ENCODE measurements at regions not wholly inside any gene's neighbourhood (a gene's known extent, or its start where the extent isn't known, plus 50 kb on each side); places are given as distances from the start of the nearest gene placed in this dataset.
A peak's percentile ranks its signal among the peaks of the same experiment; 100 is the strongest.
"Not testable (repeated sequence)": the region's sequence is repeated elsewhere in the genome, so short reads cannot be mapped to it uniquely, and the experiment has no call there.

DNA sequence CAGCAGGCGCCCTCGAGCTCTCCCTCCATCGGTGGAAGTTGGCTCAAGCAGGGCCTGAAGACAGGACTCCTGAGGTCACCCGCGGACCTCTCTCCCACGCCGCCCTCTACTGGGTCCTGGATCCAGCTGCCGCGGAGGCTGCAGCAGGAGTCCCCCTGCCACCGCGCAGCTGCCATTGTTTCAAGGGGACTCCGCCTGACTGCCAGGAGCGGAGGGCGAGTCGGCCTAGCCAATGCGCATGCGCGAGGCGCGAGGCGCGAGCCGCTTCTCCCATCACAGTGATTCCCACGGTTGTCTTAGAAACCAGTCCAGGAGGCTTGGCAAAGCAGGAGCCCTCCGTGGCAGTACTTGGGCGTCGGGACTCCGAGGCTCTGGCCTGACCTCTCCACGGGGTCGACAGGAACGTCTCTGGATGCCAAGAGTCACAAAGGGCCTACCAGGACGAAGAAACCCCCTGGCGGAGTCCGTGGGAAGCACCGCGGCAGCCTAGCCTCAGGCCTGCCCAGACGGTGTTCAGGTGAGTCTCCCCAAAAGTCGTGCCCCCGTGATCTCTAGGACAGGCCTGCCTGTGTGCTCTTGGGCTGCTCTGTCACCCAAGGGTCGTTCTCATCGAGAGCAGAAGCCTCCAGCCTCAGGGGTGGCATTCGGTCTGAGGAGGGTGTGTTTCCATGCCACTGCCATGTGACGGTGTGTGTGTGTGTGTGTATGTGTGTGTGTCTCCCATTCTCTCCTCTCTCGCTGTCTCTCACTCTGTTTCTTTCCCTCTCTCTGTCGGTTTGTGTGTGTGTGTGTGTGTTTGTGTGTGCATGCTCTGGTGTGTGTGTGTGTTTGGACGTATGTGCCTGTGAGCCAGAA, 290.6 kb upstream of the ZNF337 start:
- DNase-seq (ENCODE audit: low read depth): no peak
- TF ChIP-seq, protein P1, sequence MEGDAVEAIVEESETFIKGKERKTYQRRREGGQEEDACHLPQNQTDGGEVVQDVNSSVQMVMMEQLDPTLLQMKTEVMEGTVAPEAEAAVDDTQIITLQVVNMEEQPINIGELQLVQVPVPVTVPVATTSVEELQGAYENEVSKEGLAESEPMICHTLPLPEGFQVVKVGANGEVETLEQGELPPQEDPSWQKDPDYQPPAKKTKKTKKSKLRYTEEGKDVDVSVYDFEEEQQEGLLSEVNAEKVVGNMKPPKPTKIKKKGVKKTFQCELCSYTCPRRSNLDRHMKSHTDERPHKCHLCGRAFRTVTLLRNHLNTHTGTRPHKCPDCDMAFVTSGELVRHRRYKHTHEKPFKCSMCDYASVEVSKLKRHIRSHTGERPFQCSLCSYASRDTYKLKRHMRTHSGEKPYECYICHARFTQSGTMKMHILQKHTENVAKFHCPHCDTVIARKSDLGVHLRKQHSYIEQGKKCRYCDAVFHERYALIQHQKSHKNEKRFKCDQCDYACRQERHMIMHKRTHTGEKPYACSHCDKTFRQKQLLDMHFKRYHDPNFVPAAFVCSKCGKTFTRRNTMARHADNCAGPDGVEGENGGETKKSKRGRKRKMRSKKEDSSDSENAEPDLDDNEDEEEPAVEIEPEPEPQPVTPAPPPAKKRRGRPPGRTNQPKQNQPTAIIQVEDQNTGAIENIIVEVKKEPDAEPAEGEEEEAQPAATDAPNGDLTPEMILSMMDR (conservative IDR thresholded peaks at IDR 0.05; ENCODE audit: low read depth, low read length): peak; percentile 39
- peak overlapping the region; percentile 24 for H3K4me3 ChIP-seq (ENCODE audit: low read depth, low read length)

DNA sequence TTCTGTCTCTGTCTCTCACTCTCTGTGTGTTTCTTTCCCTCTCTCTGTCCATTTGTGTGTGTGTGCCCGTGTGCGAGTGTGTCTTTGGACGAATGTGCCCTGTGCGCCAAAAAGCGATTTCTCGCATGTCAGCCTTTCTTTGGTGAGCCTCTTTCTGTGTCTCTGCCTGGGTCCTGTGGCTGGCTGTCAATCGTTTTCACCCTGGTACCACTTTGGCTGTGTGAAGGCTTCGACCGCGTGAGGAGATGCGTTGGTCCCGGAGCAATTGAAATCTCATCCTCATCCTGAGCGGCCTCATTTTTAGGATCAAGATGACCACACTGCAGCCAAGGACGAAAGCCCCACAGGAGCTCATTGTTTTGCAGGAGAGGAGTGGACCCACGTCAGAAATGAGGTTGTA, 288.9 kb upstream of the ZNF337 start:
- TF ChIP-seq, protein P1 (conservative IDR thresholded peaks at IDR 0.05; ENCODE audit: low read depth, low read length): no peak
- H3K4me3 ChIP-seq (ENCODE audit: low read depth, low read length): no peak overlapping the region
- DNase-seq (ENCODE audit: low read depth): no peak

DNA sequence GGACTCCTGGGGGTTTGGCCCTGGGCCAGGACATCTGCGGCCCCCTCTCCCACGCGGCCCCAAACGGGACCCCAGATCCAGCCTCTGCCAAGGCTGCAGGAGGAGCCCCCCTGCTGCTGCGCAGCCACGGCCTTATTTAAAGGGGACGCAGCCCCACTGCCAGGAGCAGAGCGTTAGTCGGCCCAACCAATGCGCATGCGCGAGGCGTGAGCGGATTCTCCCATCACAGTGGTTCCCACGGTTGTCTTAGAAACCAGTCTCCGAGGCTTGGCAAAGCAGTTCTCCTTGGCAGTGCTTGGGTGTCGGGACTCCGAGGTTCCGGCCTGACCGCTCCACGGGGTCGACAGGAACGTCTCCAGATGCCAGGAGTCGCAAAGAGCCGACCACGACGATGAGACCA, 288.3 kb upstream of the ZNF337 start:
- H3K4me3 ChIP-seq (ENCODE audit: low read depth, low read length): no peak overlapping the region
- TF ChIP-seq, protein P1 (conservative IDR thresholded peaks at IDR 0.05; ENCODE audit: low read depth, low read length): no peak
- no peak for DNase-seq (ENCODE audit: low read depth)

DNA sequence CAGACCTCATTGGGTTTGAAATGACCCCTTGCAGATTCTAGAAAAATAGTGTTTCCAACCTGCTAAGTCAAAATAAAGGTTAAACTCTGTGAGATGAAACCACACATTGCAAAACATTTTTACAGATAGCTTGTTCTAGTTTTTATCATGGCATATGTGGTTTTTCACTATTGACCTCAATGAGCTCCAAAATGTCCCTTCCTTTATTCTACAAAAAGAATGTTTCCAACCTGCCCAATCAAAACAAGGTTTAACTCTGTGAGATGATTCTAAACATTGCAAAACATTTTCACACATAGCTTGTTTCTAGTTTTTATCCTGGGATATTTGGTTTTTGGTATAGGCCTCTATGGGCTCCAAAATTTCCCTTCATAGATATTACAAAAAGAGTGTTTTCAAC, 286.0 kb upstream of the ZNF337 start:
- not testable (repeated sequence) for H3K4me3 ChIP-seq (ENCODE audit: low read depth, low read length); DNase-seq (ENCODE audit: low read depth)

DNA sequence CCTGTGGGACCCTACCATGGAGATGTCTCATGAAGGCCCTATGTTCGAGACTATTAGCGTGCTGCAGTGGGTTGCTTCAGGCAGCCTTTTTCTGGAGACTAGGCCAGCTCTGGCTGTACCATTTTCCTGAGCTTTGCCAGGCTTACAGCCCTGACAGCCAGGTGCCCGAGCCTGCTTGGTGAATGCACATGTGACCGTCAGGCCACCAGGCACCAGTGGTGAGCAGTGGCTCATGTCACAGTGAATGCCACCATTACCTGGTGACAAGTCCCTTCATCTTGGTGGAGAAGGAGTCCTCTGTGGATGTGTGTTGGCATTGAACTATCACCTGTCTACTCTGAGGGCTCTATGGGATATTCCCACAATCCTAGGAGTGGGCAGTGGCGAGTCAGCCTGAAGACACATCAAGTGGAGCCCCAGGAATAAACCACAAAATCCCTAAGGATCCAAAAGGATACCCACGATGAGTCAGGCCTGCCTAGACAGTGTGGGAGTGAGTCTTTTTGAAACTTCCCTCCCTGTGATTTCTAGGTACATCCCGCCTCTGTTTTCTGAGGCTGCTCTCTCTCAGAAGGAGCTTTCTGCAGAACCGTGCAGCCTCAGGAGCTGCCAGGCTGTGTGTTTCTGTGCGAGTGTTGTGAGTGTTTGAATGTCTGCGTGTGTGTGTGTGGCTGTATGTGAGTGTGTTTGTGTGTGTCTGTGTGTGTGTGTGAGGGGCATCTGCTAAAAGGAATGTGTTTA, 282.0 kb upstream of the ZNF337 start:
- DNase-seq (ENCODE audit: low read depth): not testable (repeated sequence)

DNA sequence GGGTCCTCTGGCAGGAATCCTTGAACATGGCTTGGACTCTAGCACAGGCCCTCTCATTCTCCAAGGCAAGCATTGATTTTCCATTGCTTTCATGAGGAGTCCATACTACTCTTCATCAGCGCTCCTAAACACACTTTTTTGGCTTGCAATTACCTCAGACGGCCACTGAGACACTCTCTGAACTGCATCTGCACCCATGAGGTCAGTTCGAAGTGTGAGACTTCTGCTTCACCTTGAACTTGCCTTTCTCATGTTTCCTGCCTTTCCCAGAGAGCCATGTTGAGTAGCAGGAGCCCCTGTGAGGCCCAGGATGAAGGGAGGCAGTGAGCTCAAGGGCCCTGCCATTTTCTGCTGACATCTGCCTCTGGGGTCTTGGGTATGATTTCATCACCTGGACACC, 279.2 kb upstream of the ZNF337 start:
- H3K4me3 ChIP-seq (ENCODE audit: low read depth, low read length); DNase-seq (ENCODE audit: low read depth): not testable (repeated sequence)

More for the DNA sequence above, 282.0 kb upstream of the ZNF337 start:
- not testable (repeated sequence) for H3K4me3 ChIP-seq (ENCODE audit: low read depth, low read length)

DNA sequence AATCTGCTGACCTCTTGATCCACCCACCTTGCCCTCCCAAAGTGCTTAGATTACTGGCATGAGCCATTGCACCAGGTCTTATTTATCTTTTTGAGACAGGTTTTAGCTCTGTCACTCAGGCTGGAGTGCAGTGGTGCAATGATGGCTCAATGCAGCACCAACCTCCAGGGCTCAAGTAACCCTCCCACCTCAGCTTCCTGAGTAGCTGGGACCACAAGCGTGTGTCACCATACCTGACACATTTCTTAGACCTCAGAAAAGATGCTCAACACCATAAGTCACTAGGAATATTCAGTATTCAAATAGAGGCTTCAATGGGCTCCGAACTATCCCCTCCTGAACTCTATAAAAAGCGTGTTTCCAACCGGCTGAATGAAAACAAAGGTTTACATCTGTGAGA, 268.6 kb upstream of the ZNF337 start:
- H3K4me3 ChIP-seq (ENCODE audit: low read depth, low read length); DNase-seq (ENCODE audit: low read depth): not testable (repeated sequence)

DNA sequence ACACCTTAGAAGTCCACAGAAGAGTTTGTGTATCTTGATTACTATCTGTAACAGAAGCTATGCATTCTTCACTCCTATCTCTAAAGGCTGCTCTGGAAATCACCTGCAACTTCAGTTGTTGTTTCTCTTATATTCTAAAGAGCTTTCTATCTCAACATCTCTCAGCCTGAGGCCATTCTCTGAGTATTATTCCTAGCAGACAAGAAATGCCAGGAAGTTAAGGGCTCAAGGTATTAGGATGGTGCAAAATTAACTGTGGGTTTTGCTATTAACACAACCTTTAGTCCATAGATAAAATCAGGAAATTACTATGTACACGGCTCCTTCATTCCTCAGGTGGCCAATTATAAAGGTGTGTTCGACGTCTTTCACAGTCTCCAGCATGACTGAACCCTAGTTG, 257.2 kb upstream of the ZNF337 start:
- H3K4me3 ChIP-seq (ENCODE audit: low read depth, low read length); DNase-seq (ENCODE audit: low read depth): not testable (repeated sequence)

DNA sequence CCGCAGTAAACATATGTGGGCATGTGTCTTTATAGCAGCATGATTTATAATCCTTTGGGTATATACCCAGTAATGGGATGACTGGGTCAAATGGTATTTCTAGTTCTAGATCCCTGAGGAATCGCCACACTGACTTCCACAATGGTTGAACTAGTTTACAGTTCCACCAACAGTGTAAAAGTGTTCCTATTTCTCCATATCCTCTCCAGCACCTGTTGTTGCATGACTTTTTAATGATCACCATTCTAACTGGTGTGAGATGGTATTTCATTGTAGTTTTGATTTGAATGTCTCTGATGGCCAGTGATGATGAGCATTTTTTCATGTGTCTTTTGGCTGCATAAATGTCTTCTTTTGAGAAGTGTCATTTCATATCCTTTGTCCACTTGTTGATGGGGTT, 238.6 kb upstream of the ZNF337 start:
- H3K4me3 ChIP-seq (ENCODE audit: low read depth, low read length); DNase-seq (ENCODE audit: low read depth): not testable (repeated sequence)

DNA sequence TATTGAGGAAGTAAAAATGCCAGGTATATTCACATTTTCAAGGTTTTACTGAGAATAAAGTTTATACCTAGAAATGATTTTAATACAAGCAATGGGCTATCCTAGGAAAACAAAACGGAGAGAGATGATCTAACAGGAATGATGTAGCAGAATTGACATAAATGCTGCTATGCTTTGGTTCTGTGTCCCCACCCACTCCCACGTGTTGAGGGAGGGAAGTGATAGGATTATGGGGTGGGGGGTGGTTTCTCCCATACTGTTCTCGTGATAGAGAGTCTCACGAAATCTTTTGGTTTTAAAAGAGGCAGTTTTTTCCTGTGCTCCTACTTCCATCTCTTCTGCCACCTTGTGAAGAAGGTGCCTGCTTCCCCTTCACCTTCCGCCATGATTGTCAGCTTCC, 236.2 kb upstream of the ZNF337 start:
- DNase-seq (ENCODE audit: low read depth); H3K4me3 ChIP-seq (ENCODE audit: low read depth, low read length): not testable (repeated sequence)

DNA sequence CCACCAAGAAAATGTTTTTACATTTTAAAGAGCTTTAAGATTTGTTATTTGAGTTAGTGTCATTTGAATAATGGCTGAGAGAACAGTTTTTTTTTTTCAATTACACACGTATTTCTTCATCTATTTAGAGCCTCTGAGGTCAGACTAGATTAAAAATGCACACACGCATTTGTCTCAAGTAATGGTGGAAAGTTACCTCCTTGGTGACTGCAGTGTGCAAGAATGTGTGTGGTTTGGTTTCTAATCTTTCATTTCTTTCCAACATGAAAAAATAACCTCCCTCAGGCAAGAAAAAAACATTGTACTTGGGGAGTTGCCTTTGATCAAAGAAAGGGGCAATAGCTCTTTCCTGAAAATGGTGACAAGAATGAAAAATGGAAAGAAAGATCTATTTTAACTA, 235.5 kb upstream of the ZNF337 start:
- DNase-seq (ENCODE audit: low read depth): peak; percentile 45
- not testable (repeated sequence) for H3K4me3 ChIP-seq (ENCODE audit: low read depth, low read length)

DNA sequence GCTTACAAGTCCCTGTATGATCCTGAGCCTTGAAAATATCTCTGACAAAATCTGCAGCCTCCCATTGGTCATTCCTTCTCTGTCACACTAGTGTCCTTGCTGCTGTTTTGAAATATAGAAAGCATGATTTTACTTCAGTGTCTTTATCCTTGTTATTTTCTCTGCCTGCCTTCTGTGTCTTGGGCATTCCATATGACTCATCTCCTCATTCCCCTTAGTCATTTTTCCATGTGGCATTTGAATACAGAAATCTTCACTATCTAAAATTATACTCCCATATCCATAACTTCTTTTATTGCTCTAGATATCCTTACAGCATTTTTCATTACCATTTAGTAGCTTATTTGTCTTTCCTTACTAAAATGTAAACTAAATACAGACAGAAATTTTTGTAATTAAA, 205.7 kb upstream of the ZNF337 start:
- peak; percentile 4 for DNase-seq (ENCODE audit: low read depth)
- H3K4me3 ChIP-seq (ENCODE audit: low read depth, low read length): not testable (repeated sequence)

DNA sequence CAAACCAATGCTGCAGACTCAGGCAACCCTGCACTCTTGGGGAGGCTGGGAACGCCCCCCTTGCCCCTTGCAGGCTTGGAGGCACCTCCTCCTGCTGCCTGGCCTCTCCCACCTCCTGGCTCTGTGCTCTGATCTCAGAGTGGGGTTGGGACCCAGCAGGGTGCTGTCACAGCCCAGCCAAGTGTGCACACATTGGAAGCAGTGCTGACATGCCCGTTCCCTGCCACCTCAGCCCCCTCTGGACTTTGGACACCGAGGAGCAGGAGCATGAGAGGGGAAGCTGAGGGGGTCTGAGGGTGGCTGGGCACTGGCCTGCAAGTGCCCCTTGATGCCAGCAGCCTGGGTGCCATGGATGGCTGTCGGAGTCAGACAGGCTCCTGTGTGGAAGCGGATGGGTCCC, 202.0 kb upstream of the ZNF337 start:
- not testable (repeated sequence) for DNase-seq (ENCODE audit: low read depth)

DNA sequence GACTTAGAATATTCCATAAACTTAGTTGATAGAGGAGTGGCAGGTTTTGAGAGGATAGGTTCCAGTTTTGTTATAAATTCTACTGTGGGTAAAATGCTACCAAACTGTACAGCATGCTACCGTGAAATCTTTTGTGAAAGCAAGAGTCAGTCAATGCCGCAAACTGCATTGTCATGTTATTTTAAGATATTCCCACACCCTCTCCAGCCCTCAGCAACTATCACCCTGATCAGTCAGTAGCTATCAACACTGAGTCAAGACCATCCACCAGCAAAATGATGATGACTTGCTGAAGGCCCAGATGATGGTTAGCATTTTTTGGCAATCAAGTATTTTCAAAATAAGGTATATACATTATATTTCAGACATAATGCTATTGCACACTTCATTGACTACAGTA, 182.4 kb upstream of the ZNF337 start:
- not testable (repeated sequence) for DNase-seq (ENCODE audit: low read depth); H3K4me3 ChIP-seq (ENCODE audit: low read depth, low read length)

More for the DNA sequence above, 202.0 kb upstream of the ZNF337 start:
- not testable (repeated sequence) for H3K4me3 ChIP-seq (ENCODE audit: low read depth, low read length)

DNA sequence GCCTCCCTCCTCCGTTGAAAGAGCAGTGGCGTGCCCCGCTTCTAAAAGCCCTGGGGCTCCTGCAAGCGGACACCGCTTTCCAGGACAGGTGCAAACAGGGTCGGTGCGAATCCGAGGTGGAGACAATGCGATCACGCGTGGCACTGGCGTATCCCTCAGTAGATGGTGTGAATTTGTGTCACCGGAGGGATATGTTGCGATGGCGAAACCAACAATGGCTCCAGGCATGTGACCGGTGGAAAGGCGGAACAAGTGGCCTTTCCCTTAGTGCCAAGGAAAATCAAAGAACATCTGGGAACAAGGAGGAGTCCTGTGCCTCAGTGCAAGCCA, 172.0 kb upstream of the ZNF337 start:
- H3K4me3 ChIP-seq (ENCODE audit: low read depth, low read length): peak overlapping the region; percentile 58
- DNase-seq (ENCODE audit: low read depth): not testable (repeated sequence)
